GM23338 (cell line): ENCODE measurements at regions not wholly inside any gene's neighbourhood (a gene's known extent, or its start where the extent isn't known, plus 50 kb on each side); places are given as distances from the start of the nearest gene placed in this dataset.

Source experiments
- ATAC-seq: fragments of 200-7000 bp; cut with Tn5 transposase; 3 replicates; pipeline ENCODE4 v1.9.1; 2020
- DNase-seq: peaks from one replicate; pipeline ENCODE4 v3.0.0-alpha.2; 2015; ENCODE audit warnings: low spot score
- H2AFZ ChIP-seq: fragments of 200-600 bp; sonication (generic); 2 replicates; pipeline ENCODE4 v1.8.0; 2016; ENCODE audit warnings: antibody characterized with exemption, mild to moderate bottlenecking, moderate library complexity
- H3F3A ChIP-seq: fragments of 200-600 bp; sonication (generic); replicated peaks from 2 replicates; pipeline ENCODE4 v1.8.0; 2017; ENCODE audit warnings: antibody characterized with exemption, mixed run types, low read depth
- H3K27ac ChIP-seq: fragments of 200-600 bp; sonication (generic); 2 replicates; pipeline ENCODE4 v1.6.1; 2016; ENCODE audit warnings: low read depth
- H3K27me3 ChIP-seq: fragments of 200-600 bp; sonication (generic); 2 replicates; pipeline ENCODE4 v1.8.0; 2016; ENCODE audit warnings: mild to moderate bottlenecking, mixed run types, moderate library complexity; ENCODE audit not compliant: insufficient read depth
- H3K36me3 ChIP-seq: fragments of 200-600 bp; sonication (generic); 2 replicates; pipeline ENCODE4 v1.8.0; 2016; ENCODE audit warnings: mild to moderate bottlenecking; ENCODE audit not compliant: insufficient read depth
- H3K4me1 ChIP-seq: fragments of 200-600 bp; sonication (generic); 2 replicates; pipeline ENCODE4 v1.8.0; 2016; ENCODE audit warnings: mild to moderate bottlenecking, moderate library complexity; ENCODE audit not compliant: insufficient read depth
- H3K4me2 ChIP-seq: fragments of 200-600 bp; sonication (generic); 2 replicates; pipeline ENCODE4 v1.7.1; 2017; ENCODE audit warnings: mixed run types
- H3K4me3 ChIP-seq: fragments of 200-600 bp; sonication (generic); 2 replicates; pipeline ENCODE4 v1.6.1; 2016; ENCODE audit warnings: mixed run types
- H3K79me2 ChIP-seq: fragments of 200-600 bp; sonication (generic); replicated peaks from 2 replicates; pipeline ENCODE4 v1.8.0; 2017; ENCODE audit warnings: mild to moderate bottlenecking; ENCODE audit not compliant: insufficient read depth
- H3K9me2 ChIP-seq: fragments of 200-600 bp; sonication (generic); 2 replicates; pipeline ENCODE4 v1.8.0; 2017; ENCODE audit not compliant: insufficient read depth
- H4K20me1 ChIP-seq: fragments of 200-600 bp; sonication (generic); replicated peaks from 2 replicates; pipeline ENCODE4 v1.8.0; 2017; ENCODE audit warnings: mild to moderate bottlenecking; ENCODE audit not compliant: insufficient read depth
- H3K27ac Mint-ChIP-seq: 2 replicates; pipeline ENCODE4 v1.8.0; 2020; ENCODE audit warnings: inconsistent platforms, mild to moderate bottlenecking, moderate library complexity, mixed read lengths
- H3K27me3 Mint-ChIP-seq: 3 replicates; pipeline ENCODE4 v1.8.0; 2022; ENCODE audit warnings: low read depth, mild to moderate bottlenecking, moderate library complexity, mixed read lengths, inconsistent platforms; ENCODE audit not compliant: insufficient read depth, poor library complexity
- H3K36me3 Mint-ChIP-seq: 3 replicates; pipeline ENCODE4 v1.8.0; 2021; ENCODE audit warnings: low read depth, mild to moderate bottlenecking, inconsistent platforms, moderate library complexity, mixed read lengths
- H3K4me1 Mint-ChIP-seq: 3 replicates; pipeline ENCODE4 v1.8.0; 2020; ENCODE audit warnings: mild to moderate bottlenecking, inconsistent platforms, mixed read lengths
- H3K4me3 Mint-ChIP-seq: 3 replicates; pipeline ENCODE4 v1.8.0; 2021; ENCODE audit warnings: moderate library complexity, mild to moderate bottlenecking, inconsistent platforms, mixed read lengths
- H3K9me3 Mint-ChIP-seq: 3 replicates; pipeline ENCODE4 v1.8.0; 2020; ENCODE audit warnings: moderate library complexity, mild to moderate bottlenecking, inconsistent platforms, mixed read lengths
- CREB1 ChIP-seq: fragments of 250-450 bp; sonication (Bioruptor Pico); IDR thresholded peaks from 2 replicates; pipeline ENCODE4 v1.5.0; 2020; ENCODE audit warnings: low read depth, mild to moderate bottlenecking, moderate library complexity
- CTCF ChIP-seq, 2 experiments: fragments of 200-600 bp in 1 of 2; sonication (generic) in 1 of 2; conservative IDR thresholded peaks; 2 replicates each; pipeline versions ENCODE4 v1.5.1 to v1.6.1; 2016 to 2017; ENCODE audit warnings: antibody characterized with exemption in 2 of 2, low read depth in 2 of 2, mild to moderate bottlenecking in 2 of 2, moderate library complexity in 1 of 2
- JUNB ChIP-seq: IDR thresholded peaks from one replicate; pipeline ENCODE4 v1.6.1; 2016; ENCODE audit warnings: antibody characterized with exemption; ENCODE audit not compliant: unreplicated experiment
- NANOG ChIP-seq: IDR thresholded peaks from 2 replicates; pipeline ENCODE4 v1.6.1; 2016; ENCODE audit warnings: antibody characterized with exemption, borderline replicate concordance
- ZNF114 ChIP-seq: fragments of 250-450 bp; sonication (Bioruptor Pico); IDR thresholded peaks from 2 replicates; pipeline ENCODE4 v1.5.0; 2020; ENCODE audit warnings: mild to moderate bottlenecking, moderate library complexity
- ZNF462 ChIP-seq: fragments of 250-450 bp; sonication (Bioruptor Pico); IDR thresholded peaks from 2 replicates; pipeline ENCODE4 v1.5.0; 2020; ENCODE audit warnings: mild to moderate bottlenecking, moderate library complexity

- TF ChIP-seq ZNF462 (CRISPR knock-in tag): no peak
- TF ChIP-seq CREB1 (CRISPR knock-in tag): no peak
- no peak for TF ChIP-seq NANOG
- no peak for TF ChIP-seq ZNF114
- TF ChIP-seq CTCF (conservative IDR thresholded peaks at IDR 0.05; ENCODE audit: low read depth in 2 of 2): no peak
Measured at GRCh38 chr6:6521961-6522482, 66.5 kb upstream of the LY86 start (continued).

GRCh38 chr6:6522709-6523108, 65.8 kb upstream of the LY86 start:
- Histone ChIP-seq H2AFZ (no peak overlapping the region), H3K27ac (no peak overlapping the region), H3K9me2 (peaks cover 16% of the 10 kb centered on the region; the same call in 1 of the 2 replicates), H3K4me2 (no peak overlapping the region), H4K20me1 (no peaks in the 10 kb centered on the region), H3K27me3 (no peaks in the 10 kb centered on the region), H3F3A (no peaks in the 10 kb centered on the region), H3K79me2 (no peaks in the 10 kb centered on the region), H3K4me3 (no peak overlapping the region), H3K4me1 (no peaks in the 10 kb centered on the region), H3K36me3 (no peaks in the 10 kb centered on the region)
- Mint-ChIP-seq H3K27me3 (peaks cover 2% of the 10 kb centered on the region), H3K4me1 (peaks cover 10% of the 10 kb centered on the region), H3K36me3 (peaks cover 7% of the 10 kb centered on the region; the same call in 1 of the 3 replicates), H3K9me3 (peaks cover 19% of the 10 kb centered on the region; the same call in 2 of the 3 replicates), H3K4me3 (no peak overlapping the region), H3K27ac (no peak overlapping the region)
- TF ChIP-seq JUNB (no peak), ZNF462 (CRISPR knock-in tag) (no peak)
- no peak for DNase-seq
- ATAC-seq: no peak
